Umbilical cord (tissue), 1 donor: ENCODE measurements at regions not wholly inside any gene's neighbourhood (a gene's known extent, or its start where the extent isn't known, plus 50 kb on each side); places are given as distances from the start of the nearest gene placed in this dataset.
"Not testable (repeated sequence)": the region's sequence is repeated elsewhere in the genome, so short reads cannot be mapped to it uniquely, and the experiment has no call there.

Source experiments
- DNase-seq: peaks from one replicate; pipeline ENCODE4 v3.0.0-alpha.2; 2015; ENCODE audit warnings: low spot score

DNA sequence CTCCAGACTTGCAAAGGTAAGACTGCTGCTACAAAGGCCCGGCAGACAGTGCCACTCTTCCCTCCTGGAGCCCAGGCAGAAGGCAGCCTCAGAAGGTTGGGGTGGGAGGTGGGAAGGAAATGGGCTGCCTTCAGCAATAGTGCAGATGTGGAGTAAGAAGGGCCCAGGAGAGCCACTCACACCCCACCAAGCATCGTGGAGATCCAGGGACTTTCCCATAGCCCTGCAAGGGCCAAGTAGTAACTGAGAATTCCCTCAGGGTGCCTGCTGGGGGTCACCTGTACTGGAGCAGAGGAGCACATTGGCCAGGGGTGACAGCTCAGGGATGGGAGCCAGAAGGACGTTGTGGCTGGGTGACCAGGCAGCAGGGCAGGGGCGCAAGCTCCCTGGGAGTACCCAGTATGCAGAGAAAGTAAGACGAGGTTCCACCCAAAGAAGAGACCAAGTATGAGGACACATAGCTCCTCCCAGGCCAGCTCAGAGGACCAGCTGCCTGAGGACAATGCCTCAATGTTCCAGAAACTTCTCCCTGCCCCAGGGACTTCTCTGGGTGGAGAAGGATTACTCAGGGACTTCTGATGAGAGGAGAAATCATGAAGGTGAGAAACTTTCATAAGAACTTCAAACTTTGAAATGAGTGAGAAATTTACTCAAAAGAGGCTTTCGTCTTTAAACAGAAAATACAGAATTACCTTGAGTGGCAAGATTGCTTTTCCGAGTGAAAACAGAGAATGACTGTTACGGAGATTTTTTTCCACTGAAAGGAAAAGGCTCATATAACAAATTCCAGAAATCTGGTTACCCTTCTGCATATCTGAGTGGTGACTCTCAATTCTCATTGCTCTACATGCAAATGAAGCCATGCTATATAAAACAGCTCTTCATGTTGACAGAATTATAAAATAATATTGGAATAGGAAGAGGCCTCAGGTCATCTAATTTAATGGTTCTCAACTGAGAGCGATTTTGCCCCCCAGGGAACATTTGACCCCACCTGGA lies 87.9 kb upstream of the TRIO start:
- DNase-seq = no peak

DNA sequence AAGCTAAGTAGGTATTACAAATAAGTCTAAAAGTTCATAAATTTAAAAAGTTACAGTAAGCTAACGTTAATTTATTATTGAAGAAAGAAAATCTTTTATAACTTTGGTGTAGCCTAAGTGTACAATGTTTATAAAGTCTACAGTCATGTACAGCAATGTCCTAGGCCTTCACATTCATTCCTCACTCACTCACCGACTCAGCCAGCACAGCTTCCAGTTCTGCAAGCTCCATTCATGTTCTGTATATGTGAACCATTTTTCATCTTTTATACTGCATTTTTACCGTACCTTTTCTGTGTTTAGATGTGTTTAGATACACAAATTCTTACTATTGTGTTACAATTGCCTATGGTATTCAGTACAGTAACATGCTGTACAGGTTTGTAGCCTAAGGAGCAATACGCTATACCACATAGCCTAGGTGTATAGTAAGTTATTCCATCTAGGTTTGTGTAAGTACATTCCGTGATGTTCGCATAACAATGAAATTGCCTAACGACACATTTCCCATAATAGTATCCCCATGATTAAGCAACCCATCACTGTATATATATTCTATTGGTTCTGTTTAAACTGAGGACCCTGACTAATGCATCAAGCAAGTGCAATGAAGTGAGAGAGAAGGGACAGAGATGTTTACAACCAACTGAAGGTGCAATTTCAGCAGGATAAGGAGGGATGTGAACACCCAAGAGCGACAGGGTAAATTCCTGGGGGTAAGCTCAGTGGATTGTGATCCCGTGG lies 88.9 kb upstream of the TRIO start:
- DNase-seq = no peak

DNA sequence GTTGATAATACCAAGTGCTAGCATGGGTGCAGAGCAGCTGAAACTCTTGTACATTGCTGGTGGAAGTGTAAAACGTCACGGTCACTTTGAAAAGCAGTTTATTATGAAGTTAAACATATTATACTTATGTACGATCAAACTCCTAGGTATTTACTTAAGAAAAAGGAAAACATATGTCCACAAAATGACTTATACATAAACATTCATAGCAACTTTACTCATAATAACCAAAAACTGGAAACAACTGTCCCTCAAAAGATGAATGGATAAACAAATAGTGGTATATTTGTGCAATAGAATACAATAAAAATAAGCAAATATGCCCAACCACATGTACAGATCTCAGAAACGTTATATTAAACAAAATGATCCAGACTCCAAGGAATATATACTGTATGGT lies 92.3 kb upstream of the TRIO start:
- DNase-seq = no peak

DNA sequence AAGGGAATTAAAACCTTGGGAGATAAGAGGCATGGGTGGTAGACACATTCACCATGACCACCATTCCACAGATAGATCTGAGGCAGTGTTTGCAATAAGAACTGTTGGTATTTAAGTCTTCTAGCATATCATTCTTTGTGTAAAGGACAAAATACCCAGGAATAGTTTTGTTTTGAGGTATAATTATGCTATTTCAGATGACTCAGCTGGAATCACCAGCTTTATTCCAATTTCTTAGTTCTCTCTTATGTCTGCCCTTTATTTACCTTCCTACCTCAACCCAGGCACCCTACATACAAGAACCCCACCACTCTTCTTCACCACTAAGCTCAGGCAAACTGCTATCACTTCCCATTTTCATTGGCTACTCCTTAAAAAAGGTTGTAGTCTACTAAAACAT lies 94.7 kb upstream of the TRIO start:
- DNase-seq = no peak

DNA sequence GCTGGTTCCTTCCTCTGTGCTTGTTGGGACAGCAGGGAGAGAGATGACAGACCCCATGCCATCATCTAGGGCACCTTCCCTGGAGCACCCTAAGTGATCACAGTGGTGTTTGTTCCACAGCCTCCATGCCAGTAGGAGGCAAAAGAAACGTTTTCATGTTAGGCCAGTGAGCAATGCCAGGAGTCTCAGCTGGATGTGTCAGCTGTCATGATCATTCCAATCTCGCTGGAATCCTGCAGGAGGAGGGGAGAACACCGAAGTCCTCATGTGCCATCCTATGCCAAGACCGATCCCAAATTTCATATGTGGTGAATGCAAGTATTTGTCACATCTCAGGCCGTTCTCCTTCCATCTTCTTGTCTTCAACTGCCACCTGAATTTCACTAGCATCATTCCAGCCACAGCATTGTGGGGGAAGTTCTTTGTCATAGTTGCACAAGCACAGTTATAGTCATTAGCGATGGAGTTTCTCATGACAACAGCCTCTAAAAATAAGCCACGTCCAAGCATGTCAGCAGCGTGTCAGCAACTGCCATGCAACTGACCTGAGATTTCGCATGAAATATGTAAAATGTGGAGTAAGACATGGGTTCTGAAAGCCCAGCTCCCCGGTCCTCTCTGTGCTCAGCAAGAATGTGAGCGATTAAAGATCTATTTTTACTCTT lies 97.2 kb upstream of the DNAH5 start:
- DNase-seq = no peak

DNA sequence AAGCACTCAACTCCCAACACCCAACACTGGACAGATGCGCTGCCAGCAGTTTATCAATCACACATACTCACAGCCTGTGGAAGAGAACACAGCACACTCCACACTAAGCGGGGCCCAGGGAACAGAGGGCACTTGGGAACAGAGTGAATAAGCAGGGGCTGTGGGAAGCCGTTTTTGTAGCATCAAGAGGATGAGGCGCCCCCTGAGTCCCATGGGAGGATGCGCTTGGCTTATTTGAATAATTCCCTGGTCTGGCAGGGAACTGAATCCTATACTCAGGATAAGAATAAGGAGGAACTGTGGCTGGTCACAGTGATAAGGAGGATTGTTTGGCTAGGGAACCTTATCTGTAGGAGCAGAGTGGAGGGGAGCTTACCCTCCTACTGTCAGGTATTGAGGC lies 96.1 kb upstream of the DNAH5 start:
- no peak for DNase-seq

DNA sequence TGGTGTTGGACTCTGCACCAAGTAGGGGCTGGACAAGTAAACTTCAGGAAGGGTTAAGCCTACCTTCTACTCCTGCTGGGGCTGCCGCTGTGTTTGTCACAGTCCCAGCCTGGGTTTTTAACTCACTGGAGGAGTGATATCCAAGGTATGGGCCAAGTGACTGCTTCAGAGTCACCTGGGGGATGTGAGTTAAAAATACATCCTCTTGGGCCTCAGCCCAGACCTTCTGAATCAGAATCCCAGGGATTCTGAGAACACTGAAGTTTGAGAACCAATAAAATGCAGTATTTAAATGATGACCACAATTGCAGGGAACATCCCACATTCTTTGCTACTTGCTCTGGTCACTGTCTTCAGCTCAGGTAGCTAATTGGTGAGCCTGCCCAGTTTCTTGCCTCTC lies 95.1 kb upstream of the DNAH5 start:
- no peak for DNase-seq

DNA sequence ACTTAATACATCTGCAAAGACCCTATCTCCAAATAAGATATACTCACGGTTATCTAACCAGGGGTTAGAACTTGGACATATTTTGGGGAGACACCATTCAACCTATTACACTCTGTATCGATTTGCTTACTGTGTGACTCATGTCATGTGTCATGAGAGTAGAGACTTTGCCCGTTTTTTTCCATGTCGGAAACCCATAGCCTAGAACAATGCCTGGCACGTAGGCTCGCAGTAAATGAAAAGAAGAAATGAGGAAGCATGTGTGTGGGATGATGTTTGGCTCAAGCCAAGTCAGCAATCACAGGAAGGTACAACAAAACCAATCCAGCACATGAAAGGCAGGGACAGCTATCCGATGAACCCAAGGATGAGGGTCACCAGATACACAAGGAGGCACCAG lies 94.6 kb upstream of the DNAH5 start:
- DNase-seq = no peak

DNA sequence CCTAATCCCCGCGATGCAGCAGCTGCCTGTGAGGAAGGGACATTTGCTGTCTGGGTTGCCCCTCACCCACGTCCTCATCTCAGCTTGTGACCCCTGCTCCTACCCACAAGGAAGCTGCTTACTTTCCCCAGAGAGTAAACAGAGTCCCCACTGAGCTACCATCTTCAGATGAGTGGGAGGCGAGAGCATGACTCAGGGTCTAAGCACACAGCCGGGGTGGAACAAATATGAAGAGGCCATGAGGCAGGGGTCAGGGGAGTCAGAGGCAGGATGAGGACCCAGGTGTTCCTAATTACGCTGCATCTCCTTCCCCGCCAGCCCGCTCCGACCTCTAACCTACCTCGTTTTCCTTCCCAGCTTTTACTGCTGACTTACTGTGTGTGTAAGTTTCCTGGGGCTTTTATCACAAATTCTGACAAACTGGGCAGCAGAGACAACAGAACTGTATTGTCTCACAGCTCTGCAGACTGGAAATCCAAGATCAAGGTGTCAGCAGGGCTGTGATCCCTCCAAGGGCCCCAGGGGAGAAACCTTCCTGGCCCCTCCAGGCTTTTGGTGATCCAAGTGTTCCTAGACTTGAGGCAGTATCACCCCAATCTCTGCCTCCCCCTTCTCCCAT lies 94.0 kb upstream of the DNAH5 start:
- DNase-seq = no peak

DNA sequence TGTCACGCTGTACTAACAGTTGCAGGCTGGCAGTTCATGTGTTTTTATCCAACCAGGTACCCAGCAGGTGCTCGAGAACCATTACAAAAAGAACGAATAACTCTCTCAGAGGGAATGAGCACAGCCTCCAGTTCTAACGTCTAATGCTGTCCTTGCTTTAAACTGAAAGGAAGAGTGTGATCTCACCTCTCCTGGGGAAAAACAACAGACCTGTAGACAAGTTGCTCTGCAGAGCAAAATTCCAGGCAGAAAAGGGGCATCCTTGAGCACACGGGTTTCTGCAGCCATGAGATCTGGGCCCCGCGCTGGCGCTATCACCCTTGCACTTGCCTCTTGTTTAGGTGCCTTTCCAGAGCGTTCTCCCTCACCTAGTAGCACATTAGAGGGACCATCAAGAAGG lies 92.5 kb upstream of the DNAH5 start:
- DNase-seq = no peak

DNA sequence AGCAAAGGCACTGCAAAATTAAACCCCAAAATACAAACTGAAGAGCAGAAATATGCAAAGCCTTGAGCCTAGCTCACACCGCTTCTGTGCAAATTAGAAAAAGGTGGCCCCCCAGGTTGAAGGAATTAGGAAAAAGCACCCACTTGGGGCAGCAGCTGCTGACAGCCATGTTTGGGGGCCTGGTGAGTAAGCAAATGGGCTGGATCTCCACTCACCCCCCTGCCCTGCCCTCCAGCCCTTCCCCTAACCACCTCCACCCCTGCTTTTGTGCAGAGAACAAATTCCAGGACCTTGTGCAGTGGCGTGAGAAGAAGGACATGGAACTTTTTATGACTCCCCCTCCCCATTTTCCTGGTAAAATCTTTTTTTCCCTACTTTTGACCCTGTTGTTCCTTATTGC lies 92.0 kb upstream of the DNAH5 start:
- no peak for DNase-seq

DNA sequence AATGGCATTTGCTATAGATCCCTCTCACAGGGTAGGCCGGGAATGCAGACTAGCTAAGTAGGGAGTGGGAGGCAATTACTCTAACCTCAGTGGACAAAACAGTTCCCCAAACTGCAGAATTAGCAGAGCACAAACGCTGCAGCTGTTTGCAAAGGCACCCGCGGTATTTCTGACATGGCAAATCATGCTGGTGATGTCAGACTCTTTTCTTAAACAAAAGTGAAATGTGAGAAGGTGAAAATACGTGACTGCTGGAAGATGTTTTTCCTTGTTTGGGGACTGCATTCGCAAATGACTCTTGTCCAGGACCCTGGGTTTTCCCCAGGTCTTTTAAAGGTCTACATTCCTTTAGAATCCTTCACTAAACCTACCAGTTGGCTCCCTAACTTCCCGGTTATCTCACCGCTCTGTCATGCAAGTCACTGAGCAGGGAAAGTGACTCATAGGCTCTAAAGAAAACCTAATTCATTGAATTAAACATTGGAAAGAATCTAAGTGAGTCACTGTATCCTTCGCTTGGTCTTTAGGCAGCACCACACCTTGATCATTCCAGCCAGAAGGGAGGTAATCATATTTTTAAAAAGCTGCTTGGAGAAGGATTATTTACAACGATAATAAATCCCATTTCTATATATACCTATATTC lies 91.5 kb upstream of the DNAH5 start:
- DNase-seq = peak; percentile 94

DNA sequence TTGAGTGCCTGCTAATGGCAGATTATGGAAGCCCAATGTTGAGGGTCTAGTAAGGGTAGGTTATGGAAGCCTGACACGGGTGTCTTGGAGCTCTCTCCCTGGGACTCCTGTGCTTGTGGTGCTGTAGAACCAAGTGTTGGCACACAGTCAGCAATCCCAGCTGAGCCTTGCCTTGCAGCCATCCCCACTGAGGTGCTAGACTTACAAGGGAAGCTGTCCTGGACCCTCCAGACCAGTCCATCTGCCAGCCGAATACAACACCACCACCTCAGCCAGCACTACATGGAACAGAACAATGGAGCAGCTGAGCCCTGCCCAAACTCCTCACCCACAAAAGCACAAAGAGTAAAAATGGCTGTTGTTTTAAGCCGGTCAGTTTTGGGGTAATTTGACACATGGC lies 90.5 kb upstream of the DNAH5 start:
- DNase-seq = no peak

DNA sequence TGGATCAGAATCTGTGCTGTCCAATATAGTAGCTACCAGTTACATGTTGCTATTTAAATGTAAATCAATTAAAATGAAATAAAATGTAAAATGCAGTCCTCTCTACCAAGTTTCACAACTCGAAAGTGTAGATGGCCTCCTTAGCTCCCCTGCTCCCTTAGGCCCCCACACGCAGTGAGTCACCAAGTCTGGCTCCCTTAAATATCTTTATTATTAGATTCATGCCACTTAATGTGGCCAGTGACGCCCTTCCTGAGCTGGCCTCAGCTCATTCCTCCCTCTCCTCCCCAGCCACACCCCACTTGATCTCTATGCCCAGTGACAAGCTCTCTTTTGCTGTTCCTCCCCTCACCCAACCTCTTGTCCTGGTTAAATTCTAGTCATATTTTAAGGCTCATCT lies 88.4 kb upstream of the DNAH5 start:
- DNase-seq = no peak

DNA sequence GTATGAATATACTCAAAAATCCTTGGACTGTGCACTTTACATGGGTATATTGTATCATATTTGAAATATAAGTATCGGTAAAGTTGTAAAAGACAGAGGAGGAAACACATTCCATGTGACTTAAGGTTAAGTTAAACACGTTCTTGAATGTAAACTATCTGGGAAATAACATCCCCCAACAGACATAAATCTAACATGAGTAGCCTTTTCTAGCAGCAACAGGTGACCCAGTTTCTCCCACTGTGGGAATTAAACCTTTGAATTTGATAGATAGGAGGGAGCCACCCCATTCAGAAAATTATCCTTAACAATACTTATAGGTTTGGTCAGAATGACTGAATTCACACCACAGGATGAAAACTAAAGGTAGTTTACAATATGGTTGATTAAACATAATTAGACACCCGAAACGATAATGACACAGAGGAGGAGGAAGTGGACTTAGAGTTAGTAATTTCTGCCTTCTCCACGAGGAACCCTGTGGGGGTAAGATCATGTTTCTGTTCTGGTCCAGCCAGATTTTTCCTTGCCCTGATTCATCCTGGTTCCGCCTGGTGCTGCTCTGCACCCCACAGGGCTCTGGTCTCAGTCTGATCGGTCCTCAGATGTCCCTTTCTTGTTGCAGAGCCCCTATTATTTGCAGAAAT lies 84.6 kb upstream of the DNAH5 start:
- DNase-seq = no peak

DNA sequence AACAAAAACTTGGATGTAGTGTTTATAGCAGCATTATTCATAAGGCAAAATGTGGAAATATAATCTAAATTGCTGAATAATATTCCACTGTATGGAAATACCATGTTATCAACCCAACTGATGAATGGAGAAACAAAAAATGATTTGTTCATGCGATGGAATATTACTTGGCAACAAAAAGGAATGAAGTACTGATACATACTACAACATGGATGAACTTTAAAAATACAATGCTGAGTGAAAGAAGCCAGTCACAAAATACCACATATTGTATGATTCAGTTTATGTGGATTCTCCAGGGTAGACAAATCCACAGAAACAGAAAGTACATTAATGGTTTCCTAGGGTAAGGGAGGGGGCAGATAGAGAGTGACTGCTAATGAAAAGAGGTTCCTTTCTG lies 83.7 kb upstream of the DNAH5 start:
- no peak for DNase-seq

DNA sequence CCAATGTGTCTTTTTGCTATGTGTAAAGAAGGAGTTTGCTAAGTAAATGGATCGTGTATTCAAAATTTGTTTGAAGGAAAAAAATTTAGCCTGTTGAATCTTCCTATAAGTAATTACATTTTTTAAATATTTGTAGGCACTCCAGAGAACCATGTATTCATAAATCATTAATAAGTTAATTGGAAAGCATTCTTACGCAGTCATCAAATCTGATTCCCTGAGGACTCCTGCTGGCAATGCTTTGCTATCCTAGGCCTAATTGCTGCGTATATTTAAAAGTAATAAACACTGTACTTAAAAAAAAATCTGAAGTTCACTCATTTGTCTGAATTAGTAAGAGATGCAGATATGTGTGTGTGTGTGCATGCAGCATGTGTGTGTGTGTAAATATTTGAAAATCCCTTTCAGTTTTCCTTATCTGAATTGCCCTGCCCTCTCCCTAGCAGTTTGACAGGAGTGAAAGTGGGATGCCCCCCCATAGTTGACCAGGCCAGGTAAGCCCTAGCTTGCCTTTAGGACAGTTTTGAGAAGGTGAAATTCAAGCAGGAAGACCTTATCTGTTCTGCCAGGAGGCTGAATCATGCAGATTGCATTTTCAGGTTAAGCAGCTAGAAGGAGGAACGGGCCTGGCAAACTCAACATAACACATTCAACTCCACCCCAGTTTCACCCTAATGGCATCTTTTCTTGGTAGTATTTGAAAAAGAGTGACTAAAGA lies 81.2 kb upstream of the DNAH5 start:
- no peak for DNase-seq

DNA sequence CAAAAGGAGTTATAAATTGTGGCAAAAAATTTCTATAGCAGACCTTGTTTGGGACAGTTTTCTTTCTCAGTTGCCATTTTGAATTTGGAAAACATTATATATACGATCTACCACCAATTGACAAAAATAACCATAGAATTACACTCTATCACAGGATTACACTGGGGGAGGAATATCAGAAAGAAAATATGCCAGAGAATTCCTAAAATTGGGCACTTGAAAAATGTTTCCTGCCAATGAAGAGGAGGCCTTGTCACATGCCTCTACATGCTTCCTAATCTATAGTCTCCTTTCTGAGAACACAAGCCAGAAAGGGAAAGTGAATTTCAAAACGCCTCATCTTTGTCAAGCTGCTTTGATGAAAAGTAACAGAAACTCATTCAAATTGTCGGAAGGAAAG lies 78.5 kb upstream of the DNAH5 start:
- DNase-seq = no peak

DNA sequence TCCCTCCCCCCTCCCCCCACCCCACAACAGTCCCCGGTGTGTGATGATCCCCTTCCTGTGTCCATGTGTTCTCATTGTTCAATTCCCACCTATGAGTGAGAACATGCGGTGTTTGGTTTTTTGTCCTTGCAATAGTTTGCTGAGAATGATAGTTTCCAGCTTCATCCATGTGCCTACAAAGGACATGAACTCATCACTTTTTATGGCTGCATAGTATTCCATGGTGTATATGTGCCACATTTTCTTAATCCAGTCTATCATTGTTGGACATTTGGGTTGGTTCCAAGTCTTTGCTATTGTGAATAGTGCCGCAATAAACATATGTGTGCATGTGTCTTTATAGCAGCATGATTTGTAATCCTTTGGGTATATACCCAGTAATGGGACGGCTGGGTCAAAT lies 76.5 kb upstream of the DNAH5 start:
- DNase-seq = not testable (repeated sequence)

DNA sequence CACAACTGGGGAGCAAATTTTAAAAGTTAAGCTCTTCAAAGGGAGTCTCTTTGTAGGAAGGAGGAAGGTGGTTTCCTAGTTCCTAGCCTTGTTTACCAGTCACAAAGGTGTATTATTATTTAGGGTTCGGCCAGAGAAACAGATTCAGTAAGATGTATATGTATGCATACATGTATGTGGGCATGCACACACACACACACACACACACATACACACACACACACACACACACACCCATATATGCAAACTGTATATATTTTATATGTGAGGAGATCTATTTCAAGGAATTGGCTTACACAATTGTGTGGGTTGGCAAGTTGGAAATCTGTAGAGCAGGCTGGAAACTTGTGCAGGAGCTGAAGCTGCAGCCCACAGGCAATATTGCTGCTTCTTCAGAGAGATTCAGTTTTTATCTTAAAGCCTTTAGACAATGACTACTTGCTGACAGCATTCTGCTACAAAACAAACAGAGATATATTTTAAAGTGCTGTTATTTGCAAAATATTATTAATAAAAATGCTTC lies 75.3 kb upstream of the DNAH5 start:
- DNase-seq = no peak
